HCT116 (cell line): ENCODE measurements at regions not wholly inside any gene's neighbourhood (a gene's known extent, or its start where the extent isn't known, plus 50 kb on each side); places are given as distances from the start of the nearest gene placed in this dataset.

ENCODE experiments used
- ATF3 ChIP-seq: IDR thresholded peaks from 2 replicates; pipeline ENCODE4 v1.6.1; 2012
- CTCF ChIP-seq, 3 experiments: fragments of 200-600 bp in 1 of 3; sonication (generic) in 1 of 3; IDR thresholded peaks in 2 of 3; conservative IDR thresholded peaks in 1 of 3; 2 replicates each; pipeline ENCODE4 v1.5.1; 2012 to 2017; ENCODE audit warnings: low read depth in 2 of 3, low read length in 2 of 3, antibody characterized with exemption in 1 of 3, borderline replicate concordance in 1 of 3, control low read depth in 1 of 3, mild to moderate bottlenecking in 1 of 3, mixed read lengths in 1 of 3, mixed run types in 1 of 3, moderate library complexity in 1 of 3; ENCODE audit not compliant: insufficient read depth in 1 of 3
- EZH2phosphoT487 ChIP-seq: fragments of 200-600 bp; IDR thresholded peaks from 2 replicates; pipeline ENCODE4 v1.6.1; 2018; ENCODE audit warnings: antibody characterized with exemption, borderline replicate concordance
- MAX ChIP-seq: IDR thresholded peaks from 2 replicates; pipeline ENCODE4 v1.6.1; 2012
- REST ChIP-seq: IDR thresholded peaks from 2 replicates; pipeline ENCODE4 v1.6.1; 2012; ENCODE audit warnings: low read depth

GRCh38 chr7:35526645-35527044 lies 168.3 kb downstream of the HERPUD2 start:
- TF ChIP-seq CTCF (IDR thresholded peaks at IDR 0.05 in 2 of 3, conservative IDR thresholded peaks at IDR 0.05 in 1 of 3; ENCODE audit: borderline replicate concordance in 1 of 3, insufficient read depth in 1 of 3, low read depth in 2 of 3, low read length in 2 of 3) (no peak), EZH2phosphoT487 (no peak), MAX (no peak), ATF3 (no peak), REST (no peak)
